ENCODE measurements at regions not wholly inside any gene's neighbourhood (a gene's known extent, or its start where the extent isn't known, plus 50 kb on each side); places are given as distances from the start of the nearest gene placed in this dataset.

- TF ChIP-seq CTCF (IDR thresholded peaks at IDR 0.05; ENCODE audit: extremely low read depth in 1 of 2, insufficient read depth in 1 of 2, low read depth in 1 of 2, low read length in 2 of 2), result no peak
- no peak for TF ChIP-seq GATA2 (IDR thresholded peaks at IDR 0.05; ENCODE audit: insufficient read depth, insufficient read length, low read depth, low read length)
- no peak for TF ChIP-seq MYC (IDR thresholded peaks at IDR 0.05; ENCODE audit: low read depth, low read length)
- TF ChIP-seq EZH2 (IDR thresholded peaks at IDR 0.05; ENCODE audit: borderline replicate concordance, low read depth, low read length, severe bottlenecking), result no peak
- TF ChIP-seq POLR2A (IDR thresholded peaks at IDR 0.05; ENCODE audit: low read depth, low read length), result no peak
- no peak for TF ChIP-seq POLR2AphosphoS5 (IDR thresholded peaks at IDR 0.05; ENCODE audit: insufficient read depth, low read depth, low read length)
Measured at GRCh38 chr10:36175954-36176353, 533.9 kb upstream of the FZD8 start.

Measured in endothelial cell of umbilical vein (primary cell).